Caki2 (cell line): ENCODE measurements at regions not wholly inside any gene's neighbourhood (a gene's known extent, or its start where the extent isn't known, plus 50 kb on each side); places are given as distances from the start of the nearest gene placed in this dataset.

ENCODE experiments used
- DNase-seq: peaks from one replicate; pipeline ENCODE4 v3.0.0-alpha.2; 2015; ENCODE audit warnings: low read depth
- in situ Hi-C: cut with HindIII; loops from 2 replicates; pipeline ENCODE4 v1.10.0; 2016; ENCODE audit warnings: low sequenced_read_pairs, low pct_unique_long_range_greater_than_20kb, mixed read lengths

DNA sequence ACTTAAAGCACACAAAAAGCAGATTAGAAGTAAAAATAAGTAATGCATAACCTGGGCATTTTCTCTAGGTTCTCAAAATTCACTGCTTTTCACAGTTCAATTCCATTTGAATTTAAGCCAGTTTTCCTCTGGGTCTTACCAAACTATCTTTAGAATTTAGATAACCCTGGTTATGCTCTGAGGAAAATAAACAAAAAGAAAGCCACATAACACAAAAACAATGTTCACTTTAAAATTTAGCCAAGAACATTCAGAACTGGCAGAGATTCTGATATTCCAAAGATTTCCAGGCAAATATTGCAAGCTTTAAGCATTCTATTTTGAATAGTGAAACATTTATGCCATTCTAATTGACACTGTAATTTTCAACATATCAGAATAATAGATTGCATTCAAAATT, 50.7 kb upstream of the PRKG1 start:
- in situ Hi-C loops, result no loop called here
- no peak for DNase-seq
